ENCODE measurements at regions not wholly inside any gene's neighbourhood (a gene's known extent, or its start where the extent isn't known, plus 50 kb on each side); places are given as distances from the start of the nearest gene placed in this dataset.

GRCh38 chr13:75153386-75153785, 328.6 kb downstream of the TBC1D4 start (continued):
- TF ChIP-seq, protein P1, sequence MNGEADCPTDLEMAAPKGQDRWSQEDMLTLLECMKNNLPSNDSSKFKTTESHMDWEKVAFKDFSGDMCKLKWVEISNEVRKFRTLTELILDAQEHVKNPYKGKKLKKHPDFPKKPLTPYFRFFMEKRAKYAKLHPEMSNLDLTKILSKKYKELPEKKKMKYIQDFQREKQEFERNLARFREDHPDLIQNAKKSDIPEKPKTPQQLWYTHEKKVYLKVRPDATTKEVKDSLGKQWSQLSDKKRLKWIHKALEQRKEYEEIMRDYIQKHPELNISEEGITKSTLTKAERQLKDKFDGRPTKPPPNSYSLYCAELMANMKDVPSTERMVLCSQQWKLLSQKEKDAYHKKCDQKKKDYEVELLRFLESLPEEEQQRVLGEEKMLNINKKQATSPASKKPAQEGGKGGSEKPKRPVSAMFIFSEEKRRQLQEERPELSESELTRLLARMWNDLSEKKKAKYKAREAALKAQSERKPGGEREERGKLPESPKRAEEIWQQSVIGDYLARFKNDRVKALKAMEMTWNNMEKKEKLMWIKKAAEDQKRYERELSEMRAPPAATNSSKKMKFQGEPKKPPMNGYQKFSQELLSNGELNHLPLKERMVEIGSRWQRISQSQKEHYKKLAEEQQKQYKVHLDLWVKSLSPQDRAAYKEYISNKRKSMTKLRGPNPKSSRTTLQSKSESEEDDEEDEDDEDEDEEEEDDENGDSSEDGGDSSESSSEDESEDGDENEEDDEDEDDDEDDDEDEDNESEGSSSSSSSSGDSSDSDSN (CRISPR knock-in tag; IDR thresholded peaks at IDR 0.05), result no peak
- TF ChIP-seq MIER2 (CRISPR knock-in tag; IDR thresholded peaks at IDR 0.05) (no peak), ZNF282 (IDR thresholded peaks at IDR 0.05; ENCODE audit: partially characterized antibody) (no peak), RAD51 (IDR thresholded peaks at IDR 0.05; ENCODE audit: borderline replicate concordance) (no peak), THAP7 (CRISPR knock-in tag; IDR thresholded peaks at IDR 0.05) (no peak), REL (CRISPR knock-in tag; conservative IDR thresholded peaks at IDR 0.05) (no peak), ZNF362 (CRISPR knock-in tag; IDR thresholded peaks at IDR 0.05; ENCODE audit: borderline replicate concordance) (no peak), PITX1 (CRISPR knock-in tag; IDR thresholded peaks at IDR 0.05) (no peak), ZNF646 (CRISPR knock-in tag; IDR thresholded peaks at IDR 0.05) (no peak)
- TF ChIP-seq, protein P2, sequence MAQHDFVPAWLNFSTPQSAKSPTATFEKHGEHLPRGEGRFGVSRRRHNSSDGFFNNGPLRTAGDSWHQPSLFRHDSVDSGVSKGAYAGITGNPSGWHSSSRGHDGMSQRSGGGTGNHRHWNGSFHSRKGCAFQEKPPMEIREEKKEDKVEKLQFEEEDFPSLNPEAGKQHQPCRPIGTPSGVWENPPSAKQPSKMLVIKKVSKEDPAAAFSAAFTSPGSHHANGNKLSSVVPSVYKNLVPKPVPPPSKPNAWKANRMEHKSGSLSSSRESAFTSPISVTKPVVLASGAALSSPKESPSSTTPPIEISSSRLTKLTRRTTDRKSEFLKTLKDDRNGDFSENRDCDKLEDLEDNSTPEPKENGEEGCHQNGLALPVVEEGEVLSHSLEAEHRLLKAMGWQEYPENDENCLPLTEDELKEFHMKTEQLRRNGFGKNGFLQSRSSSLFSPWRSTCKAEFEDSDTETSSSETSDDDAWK (CRISPR knock-in tag; IDR thresholded peaks at IDR 0.05), result no peak
- TF ChIP-seq, protein P3, sequence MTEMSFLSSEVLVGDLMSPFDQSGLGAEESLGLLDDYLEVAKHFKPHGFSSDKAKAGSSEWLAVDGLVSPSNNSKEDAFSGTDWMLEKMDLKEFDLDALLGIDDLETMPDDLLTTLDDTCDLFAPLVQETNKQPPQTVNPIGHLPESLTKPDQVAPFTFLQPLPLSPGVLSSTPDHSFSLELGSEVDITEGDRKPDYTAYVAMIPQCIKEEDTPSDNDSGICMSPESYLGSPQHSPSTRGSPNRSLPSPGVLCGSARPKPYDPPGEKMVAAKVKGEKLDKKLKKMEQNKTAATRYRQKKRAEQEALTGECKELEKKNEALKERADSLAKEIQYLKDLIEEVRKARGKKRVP (CRISPR knock-in tag; IDR thresholded peaks at IDR 0.05), result no peak
